NCI-H1436 treated with DMSO at 0.1 percent for 48 hours (cell line): ENCODE measurements at regions not wholly inside any gene's neighbourhood (a gene's known extent, or its start where the extent isn't known, plus 50 kb on each side); places are given as distances from the start of the nearest gene placed in this dataset.

Experiments used
- DNase-seq: peaks from one replicate; lab custom pipeline; 2025; lab: John Stamatoyannopoulos, UW

DNA sequence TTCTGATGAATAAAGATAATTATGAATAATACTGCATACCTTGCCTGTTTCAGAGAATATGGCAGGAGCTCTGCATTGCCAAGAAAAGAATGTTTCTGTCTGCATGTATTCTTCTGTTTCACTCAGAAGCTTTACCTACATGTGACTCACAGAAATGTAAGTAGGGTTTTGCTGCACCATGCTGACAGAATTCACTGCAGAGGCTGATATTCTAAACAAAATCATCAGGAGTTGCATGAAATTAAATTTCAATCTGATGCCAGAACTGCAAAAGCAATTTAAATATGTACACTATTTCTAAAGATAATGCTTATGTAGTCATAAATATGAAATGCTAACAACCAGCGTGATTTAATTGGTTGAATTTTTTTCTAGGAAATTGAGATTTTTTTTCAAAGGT, 332.8 kb upstream of the FSHR start:
- DNase-seq: no peak

DNA sequence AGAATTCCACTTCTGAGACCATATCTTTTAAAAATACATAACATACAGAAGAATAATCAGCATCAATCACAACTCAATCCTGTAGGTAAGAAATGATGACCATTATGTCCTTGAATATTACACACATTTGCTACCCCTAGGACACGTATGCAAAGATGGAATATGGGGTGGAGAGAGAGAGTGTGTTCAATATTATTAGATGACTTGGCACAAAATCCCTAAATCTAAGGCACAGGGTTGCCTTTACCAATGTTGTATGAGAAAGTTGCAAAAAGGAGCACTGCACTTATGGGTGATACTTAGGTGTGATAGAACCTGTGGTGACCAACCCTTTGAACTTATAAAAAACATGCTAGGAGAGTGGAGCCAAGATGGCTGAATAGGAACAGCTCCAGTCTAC, 326.2 kb upstream of the FSHR start:
- no peak for DNase-seq

- DNase-seq: no peak
Measured at GRCh38 chr2:49465157-49465831, 311.0 kb upstream of the FSHR start.

DNA sequence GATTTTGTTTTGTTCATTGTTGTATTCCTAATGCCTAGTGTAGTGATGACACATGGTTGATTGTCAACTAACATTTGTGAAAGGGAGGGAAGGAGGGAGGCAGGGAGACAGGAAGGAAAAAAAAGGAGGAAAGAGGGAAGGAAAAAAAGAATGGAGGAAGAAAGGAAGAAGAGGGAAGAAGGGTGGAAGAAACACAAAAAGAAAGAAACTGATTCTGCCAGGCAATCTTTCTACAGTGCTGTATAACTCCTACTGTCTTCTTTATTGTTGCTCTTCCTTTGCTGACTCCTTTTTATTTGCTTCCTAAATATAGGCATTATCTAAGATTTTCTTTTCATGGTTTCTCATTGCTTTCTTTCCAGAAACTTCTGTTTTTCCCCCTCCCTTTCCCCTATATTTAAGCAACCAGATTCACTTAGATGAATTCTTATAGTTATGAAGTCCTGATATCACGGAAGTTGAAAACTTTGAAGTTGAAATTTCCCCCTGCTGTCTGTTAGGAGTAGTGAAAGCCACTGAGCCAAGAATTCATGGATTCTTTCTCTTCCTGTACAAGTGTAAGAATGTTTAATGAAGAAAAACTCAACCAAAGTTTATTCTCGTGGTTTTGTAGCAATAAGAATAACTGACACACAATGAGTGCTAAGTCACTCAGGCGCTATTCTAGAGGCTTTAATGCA, 305.1 kb upstream of the FSHR start:
- DNase-seq: no peak

GRCh38 chr2:49444005-49444404, 289.7 kb upstream of the FSHR start:
- DNase-seq: no peak

- no peak for DNase-seq
Measured at GRCh38 chr2:49426996-49427395, 272.7 kb upstream of the FSHR start.

GRCh38 chr2:49416252-49416651, 261.9 kb upstream of the FSHR start:
- no peak for DNase-seq

GRCh38 chr2:49404108-49404507, 249.8 kb upstream of the FSHR start:
- no peak for DNase-seq

- no peak for DNase-seq
Measured at GRCh38 chr2:49403637-49404036, 249.3 kb upstream of the FSHR start.

- DNase-seq: no peak
Measured at GRCh38 chr2:49379406-49379805, 225.1 kb upstream of the FSHR start.

DNA sequence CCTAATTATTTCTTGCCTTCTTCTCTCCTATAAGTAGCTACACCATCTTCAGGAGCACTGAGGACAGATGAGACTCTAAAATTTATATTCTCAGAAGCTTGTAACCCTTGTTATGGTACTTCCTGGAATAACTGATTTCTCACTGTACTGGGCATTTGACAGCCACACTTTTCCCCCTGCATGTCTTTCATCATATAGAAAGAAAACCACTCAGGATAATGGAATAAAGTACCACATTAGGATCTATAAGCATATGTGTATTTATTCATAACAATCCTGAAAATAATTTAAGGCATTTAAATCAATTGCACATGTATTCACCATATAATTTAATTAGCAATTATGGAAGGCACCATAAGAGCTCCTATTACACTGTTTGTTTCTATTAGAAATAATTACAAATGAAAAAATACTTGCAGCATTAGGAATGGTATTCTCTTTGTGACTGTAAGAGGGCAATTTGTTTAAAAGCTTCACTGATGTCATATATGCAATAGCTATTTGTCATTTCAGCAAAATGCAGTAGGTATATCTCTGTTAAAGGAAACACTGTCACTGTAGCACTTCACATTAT, 216.9 kb upstream of the FSHR start:
- peak; percentile 40 for DNase-seq

DNA sequence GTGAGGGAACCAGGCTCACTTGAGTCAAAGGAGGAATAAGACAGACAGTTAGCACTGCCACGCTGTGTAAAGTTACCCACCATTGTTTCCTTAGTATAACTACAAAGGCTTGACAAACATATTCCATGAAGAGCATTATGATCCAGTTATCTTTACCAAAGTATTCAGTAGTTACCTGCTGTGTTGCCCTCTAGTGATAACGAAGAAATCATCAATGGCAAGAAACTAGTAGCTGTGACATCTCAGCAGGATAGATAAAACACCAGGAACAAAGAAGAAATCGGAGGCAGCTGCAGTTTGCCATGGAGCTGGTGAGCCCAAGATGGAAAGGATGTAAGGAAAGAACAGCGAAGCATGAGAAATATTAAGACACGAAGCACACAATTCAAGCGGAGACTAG, 215.3 kb upstream of the FSHR start:
- DNase-seq: no peak

DNA sequence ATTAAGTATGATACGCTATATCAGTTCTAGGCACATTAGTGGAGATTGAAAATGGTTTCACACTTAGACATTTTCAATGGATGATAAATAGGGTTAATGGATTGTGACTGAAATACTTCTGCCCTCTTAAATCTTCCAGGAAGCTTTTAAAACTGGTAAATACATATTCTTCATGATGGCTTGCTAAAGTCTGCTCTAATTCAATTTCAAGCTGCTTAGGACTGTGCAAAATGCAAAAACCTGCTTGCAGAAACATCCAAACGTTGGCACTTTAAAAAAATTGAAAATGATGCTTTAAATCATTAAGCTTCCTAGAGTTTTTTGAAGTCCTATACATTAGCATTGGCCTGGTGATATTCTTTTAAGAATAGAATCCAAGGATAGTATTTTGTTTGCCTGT, 214.8 kb upstream of the FSHR start:
- no peak for DNase-seq

DNA sequence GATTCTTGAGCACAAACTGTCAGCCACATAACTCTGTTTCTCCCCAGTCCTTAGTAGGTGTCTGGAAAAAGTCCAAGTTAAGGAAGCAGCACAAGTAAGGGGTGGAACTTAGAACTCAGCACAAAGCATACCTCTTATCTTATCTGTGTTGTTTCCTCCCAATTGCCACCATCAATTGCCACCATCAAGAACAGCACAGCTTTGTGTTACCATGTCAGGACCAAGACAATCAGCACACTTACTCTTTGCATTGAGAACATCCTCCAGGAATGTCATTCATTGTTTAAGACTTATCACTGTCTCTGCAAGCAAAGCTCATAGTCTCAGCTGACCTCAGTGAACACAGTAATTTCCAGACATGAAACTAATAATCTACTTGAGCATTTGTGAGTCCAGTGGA, 212.7 kb upstream of the FSHR start:
- no peak for DNase-seq

DNA sequence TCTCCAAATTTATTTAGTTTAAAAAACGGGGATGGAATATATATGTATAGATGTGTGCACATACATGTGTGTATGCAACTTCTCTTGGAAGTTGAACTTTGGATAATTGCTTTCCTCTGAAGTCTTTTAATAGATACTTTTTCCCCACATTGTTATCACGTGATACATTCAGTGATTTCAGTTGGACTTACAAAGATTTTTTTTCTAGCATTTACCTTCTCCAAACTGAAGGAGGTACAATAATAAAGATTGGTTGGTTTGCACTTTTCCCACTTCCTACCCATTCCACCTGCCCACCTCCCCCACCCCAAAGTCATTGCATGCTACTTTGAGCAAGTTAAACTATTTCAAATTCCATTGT, 206.1 kb upstream of the FSHR start:
- no peak for DNase-seq

GRCh38 chr2:49359721-49360406, 205.5 kb upstream of the FSHR start:
- DNase-seq: no peak

DNA sequence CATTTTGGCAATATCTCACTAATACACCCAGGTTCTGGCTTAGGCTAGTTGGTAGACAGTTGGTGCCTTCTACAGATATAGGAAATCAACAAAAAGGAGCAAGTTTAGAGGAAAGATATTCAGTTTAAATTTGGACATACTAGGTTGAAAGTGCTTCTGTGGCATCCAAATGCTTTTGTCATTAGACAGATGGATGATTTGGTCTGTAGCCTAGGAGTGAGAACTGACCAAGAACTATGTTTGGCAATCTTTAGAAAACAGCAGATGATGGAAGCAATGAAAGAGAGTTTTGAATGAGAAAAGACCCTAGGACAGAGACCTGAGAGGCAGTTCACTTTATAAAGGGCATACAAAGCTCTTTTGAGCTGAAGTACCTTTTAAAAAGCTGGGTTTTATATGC, 201.3 kb upstream of the FSHR start:
- no peak for DNase-seq

- DNase-seq: no peak
Measured at GRCh38 chr2:49351560-49351959, 197.2 kb upstream of the FSHR start.

- DNase-seq: no peak
Measured at GRCh38 chr2:49343638-49344037, 189.3 kb upstream of the FSHR start.

DNA sequence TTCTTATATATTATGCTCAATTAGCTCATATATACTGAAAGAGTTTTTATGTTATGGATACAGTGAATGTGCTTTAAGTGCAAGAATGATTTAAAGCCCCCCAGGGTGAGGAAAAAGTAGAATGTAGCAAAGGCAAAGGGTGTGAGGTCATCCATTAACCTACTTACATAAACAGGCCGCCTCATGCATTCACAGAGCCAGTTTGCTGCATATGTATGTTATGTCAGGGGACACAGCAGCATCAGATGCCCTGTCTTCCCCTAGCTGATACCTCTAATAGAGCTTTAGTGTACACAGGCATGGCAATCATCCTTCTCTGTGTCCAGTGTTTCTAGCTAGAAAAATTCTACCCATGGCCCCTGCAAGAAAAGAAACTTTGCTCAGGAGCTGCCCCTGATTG, 187.8 kb upstream of the FSHR start:
- DNase-seq: no peak

DNA sequence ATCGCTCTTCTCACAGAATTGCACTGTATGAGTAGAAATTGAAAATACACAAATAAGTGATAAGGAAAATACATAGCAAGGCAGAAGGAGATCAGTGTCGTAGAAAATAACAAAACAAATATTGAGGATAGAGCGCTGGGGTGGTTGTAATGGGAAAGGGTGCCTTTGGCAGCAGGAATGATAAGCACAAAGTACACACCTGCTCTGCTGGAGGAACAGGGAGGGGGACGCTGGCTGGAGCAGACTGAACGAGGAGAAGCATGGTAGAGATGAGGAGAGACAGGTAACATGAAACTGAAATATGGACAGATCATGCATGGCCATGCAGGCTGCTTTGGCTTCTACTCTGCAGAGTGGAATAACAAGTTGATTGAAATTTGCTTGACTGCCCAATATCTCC, 181.2 kb upstream of the FSHR start:
- DNase-seq: no peak

DNA sequence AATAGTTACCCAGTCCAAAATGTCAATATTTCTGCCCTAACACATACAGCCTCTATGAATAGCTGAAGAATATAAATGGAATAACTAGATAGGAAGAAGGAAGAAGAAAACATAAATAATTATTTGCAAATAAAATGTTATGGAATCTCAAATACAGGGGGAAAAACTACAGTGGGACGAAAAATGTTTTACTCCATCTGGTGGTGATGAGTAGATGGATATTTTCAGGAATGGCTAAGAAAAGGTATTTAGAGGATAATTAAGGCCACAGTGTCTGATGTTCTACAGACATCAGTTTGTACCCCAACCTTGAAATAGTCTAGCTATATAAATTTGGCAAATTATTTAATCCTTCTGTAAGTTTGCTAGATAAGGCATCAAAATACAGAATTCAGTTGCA, 178.1 kb upstream of the FSHR start:
- no peak for DNase-seq

DNA sequence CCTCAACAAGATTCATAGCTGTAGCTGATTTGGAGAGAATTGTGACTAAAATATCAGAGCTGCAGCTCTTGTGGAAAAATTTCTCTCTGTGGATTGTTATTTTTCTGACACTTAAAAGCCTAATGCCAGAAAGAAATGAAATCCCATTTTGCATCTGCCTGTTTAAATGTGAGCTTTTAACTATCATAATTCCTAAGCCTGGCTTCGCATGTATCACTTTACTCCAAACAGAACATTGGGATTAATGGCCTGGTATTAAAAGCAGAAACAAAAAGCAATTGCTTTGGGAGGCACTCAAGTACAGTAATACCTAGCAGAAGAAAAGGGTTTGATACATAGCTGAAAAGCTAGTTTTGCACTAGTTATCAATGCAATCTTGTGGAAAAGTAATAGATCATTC, 164.2 kb upstream of the FSHR start:
- no peak for DNase-seq
